PC-9 (cell line): ENCODE measurements at regions not wholly inside any gene's neighbourhood (a gene's known extent, or its start where the extent isn't known, plus 50 kb on each side); places are given as distances from the start of the nearest gene placed in this dataset.

Experiments used
- BruUV-seq: library from RNA; stranded (reverse); fragments of 400-500 nt; replicated peaks from 2 replicates; lab custom pipeline; 2021; lab: Mats Ljungman, UMichigan
- CTCF ChIA-PET: fragments of 300-600 bp; sonication (Branson Sonifier 250); formaldehyde crosslinking; loops from one replicate; lab custom pipeline; 2022; ENCODE audit warnings: antibody characterized with exemption; lab: Charles Lee
- POLR2A ChIA-PET: fragments of 300-600 bp; sonication (Branson Sonifier 250); formaldehyde crosslinking; loops from one replicate; lab custom pipeline; 2022; ENCODE audit warnings: antibody characterized with exemption; ENCODE audit not compliant: unreplicated experiment; lab: Charles Lee
- DNase-seq, 2 experiments: peaks; one replicate each; pipeline versions ENCODE4 v3.0.0 to v3.0.0-alpha.2; 2015 to 2022; ENCODE audit warnings: mixed read lengths in 1 of 2
- H2AFZ ChIP-seq: fragments of 200-600 bp; sonication (generic); 2 replicates; pipeline ENCODE4 v1.8.1; 2017; ENCODE audit warnings: antibody characterized with exemption
- H3F3A ChIP-seq: fragments of 200-600 bp; sonication (generic); 2 replicates; pipeline ENCODE4 v1.8.1; 2017; ENCODE audit warnings: antibody characterized with exemption, mild to moderate bottlenecking, low read depth; ENCODE audit not compliant: insufficient read depth
- H3K27ac ChIP-seq: fragments of 200-600 bp; sonication (generic); 2 replicates; pipeline ENCODE4 v1.6.1; 2016; ENCODE audit warnings: mixed run types
- H3K27me3 ChIP-seq: fragments of 200-600 bp; sonication (generic); 2 replicates; pipeline ENCODE4 v1.6.1; 2016; ENCODE audit warnings: low read depth, mixed run types; ENCODE audit not compliant: insufficient read depth
- H3K36me3 ChIP-seq: fragments of 200-600 bp; sonication (generic); 2 replicates; pipeline ENCODE4 v1.6.1; 2016; ENCODE audit warnings: low read depth, mixed run types
- H3K4me1 ChIP-seq: fragments of 200-600 bp; sonication (generic); replicated peaks from 2 replicates; pipeline ENCODE4 v1.6.1; 2016; ENCODE audit warnings: mixed run types; ENCODE audit not compliant: insufficient read depth
- H3K4me2 ChIP-seq: fragments of 200-600 bp; sonication (generic); 2 replicates; pipeline ENCODE4 v1.6.1; 2017; ENCODE audit warnings: mixed run types
- H3K4me3 ChIP-seq: fragments of 200-600 bp; sonication (generic); 2 replicates; pipeline ENCODE4 v1.6.1; 2016; ENCODE audit warnings: mixed run types
- H3K79me2 ChIP-seq: fragments of 200-600 bp; sonication (generic); 2 replicates; pipeline ENCODE4 v1.6.1; 2017; ENCODE audit warnings: low read depth, mixed run types
- H3K9me2 ChIP-seq: fragments of 200-600 bp; sonication (generic); 2 replicates; pipeline ENCODE4 v1.8.1; 2017; ENCODE audit warnings: mild to moderate bottlenecking; ENCODE audit not compliant: insufficient read depth
- H3K9me3 ChIP-seq: fragments of 200-600 bp; sonication (generic); 2 replicates; pipeline ENCODE4 v1.8.1; 2016; ENCODE audit warnings: low read depth; ENCODE audit not compliant: insufficient read depth
- H4K20me1 ChIP-seq: fragments of 200-600 bp; sonication (generic); 2 replicates; pipeline ENCODE4 v1.8.1; 2017; ENCODE audit not compliant: insufficient read depth
- CTCF ChIP-seq: fragments of 200-600 bp; sonication (generic); conservative IDR thresholded peaks from 2 replicates; pipeline ENCODE4 v1.6.1; 2017; ENCODE audit warnings: mixed run types, antibody characterized with exemption, mild to moderate bottlenecking, moderate library complexity
- EZH2 ChIP-seq: fragments of 200-600 bp; sonication (generic); IDR thresholded peaks from 2 replicates; pipeline ENCODE4 v1.8.0; 2017; ENCODE audit warnings: antibody characterized with exemption, low read depth
- intact Hi-C: fragments of 100-400 bp; cut with micrococcal nuclease; formaldehyde crosslinking; loops from one replicate; pipeline ENCODE4 v1.10.0; 2022; ENCODE audit not compliant: unreplicated experiment

- no peak overlapping the region for H2AFZ ChIP-seq
- BruUV-seq, result no TSS peak
- peaks cover 77% of the 10 kb centered on the region for H3K4me1 ChIP-seq
These were observed 235.2 kb downstream of the LY86 start for GRCh38 chr6:6823568-6824224.

GRCh38 chr6:6824381-6824780, 235.9 kb downstream of the LY86 start:
- H3F3A ChIP-seq, result peaks cover 30% of the 10 kb centered on the region
- intact Hi-C loops, result loop anchor here (5.0 kb wide), 4 partner anchors 112 to 323 kb away; no protein-coding TSS in a partner anchor
- ChIA-PET CTCF (interaction anchor here (0.5 kb wide), 1 partner anchor 454 kb away, joined by 6 read pairs; no protein-coding TSS in a partner anchor), POLR2A (interaction anchor here (0.6 kb wide), 2 partner anchors 330 to 410 kb away, joined by 3 to 4 read pairs; no protein-coding TSS in a partner anchor)
- H3K9me2 ChIP-seq, result no peaks in the 10 kb centered on the region
- H3K27ac ChIP-seq, result peak overlapping the region; percentile 77
- no peaks in the 10 kb centered on the region for H4K20me1 ChIP-seq
- H2AFZ ChIP-seq, result no peak overlapping the region
- peaks cover 73% of the 10 kb centered on the region for H3K4me1 ChIP-seq
- DNase-seq, result no peak
- H3K36me3 ChIP-seq, result no peaks in the 10 kb centered on the region
- no peaks in the 10 kb centered on the region for H3K27me3 ChIP-seq
- no peak overlapping the region for H3K4me3 ChIP-seq
- BruUV-seq, result no TSS peak
- H3K9me3 ChIP-seq, result no peaks in the 10 kb centered on the region
- peak overlapping the region; percentile 52 for H3K4me2 ChIP-seq
- TF ChIP-seq CTCF (no peak), EZH2 (no peak)
- no peaks in the 10 kb centered on the region for H3K79me2 ChIP-seq

More at GRCh38 chr6:6823568-6824224, 235.2 kb downstream of the LY86 start:
- ChIA-PET POLR2A (interaction anchor here (0.9 kb wide), 1 partner anchor 329 kb away, joined by 7 read pairs; no protein-coding TSS in a partner anchor), CTCF (interaction anchor here (0.6 kb wide), 2 partner anchors 99 to 264 kb away, joined by 5 to 9 read pairs; no protein-coding TSS in a partner anchor)
- no peak overlapping the region for H3K4me3 ChIP-seq
- H3K9me2 ChIP-seq, result no peaks in the 10 kb centered on the region
- DNase-seq, result peak; percentile 49 to 70
- H3K4me2 ChIP-seq, result peak overlapping the region; percentile 52
- no peaks in the 10 kb centered on the region for H3K27me3 ChIP-seq
- H3K79me2 ChIP-seq, result no peaks in the 10 kb centered on the region
- peaks cover 30% of the 10 kb centered on the region for H3F3A ChIP-seq
- no peaks in the 10 kb centered on the region for H3K36me3 ChIP-seq
- no peaks in the 10 kb centered on the region for H4K20me1 ChIP-seq
- H3K9me3 ChIP-seq, result no peaks in the 10 kb centered on the region
- peak overlapping the region; percentile 77 for H3K27ac ChIP-seq
- no peak for TF ChIP-seq CTCF
- TF ChIP-seq EZH2, result no peak
- intact Hi-C loops, result loop anchor here (5.0 kb wide), 4 partner anchors 111 to 324 kb away; no protein-coding TSS in a partner anchor

- TSS peak; percentile 59 for BruUV-seq
- CTCF ChIA-PET, result interaction anchor here (0.5 to 1.6 kb wide), 2 partner anchors 14 to 453 kb away, joined by 5 to 6 read pairs; no protein-coding TSS in a partner anchor
- peaks cover 64% of the 10 kb centered on the region for H3K4me1 ChIP-seq
- no peak for TF ChIP-seq CTCF
- no peak for TF ChIP-seq EZH2
- H3K4me3 ChIP-seq, result no peak overlapping the region
- no peaks in the 10 kb centered on the region for H4K20me1 ChIP-seq
- POLR2A ChIA-PET, result interaction anchor here (0.5 to 0.7 kb wide), 4 partner anchors 173 to 721 kb away, joined by 3 to 6 read pairs (median 4); no protein-coding TSS in a partner anchor
- H3F3A ChIP-seq, result peaks cover 23% of the 10 kb centered on the region
- H3K4me2 ChIP-seq, result peak overlapping the region; percentile 52
- H3K27ac ChIP-seq, result peak overlapping the region; percentile 77
- no peaks in the 10 kb centered on the region for H3K36me3 ChIP-seq
- intact Hi-C loops, result no loop called here
- DNase-seq, result peak; percentile 87 to 88
- H3K27me3 ChIP-seq, result no peaks in the 10 kb centered on the region
- H3K79me2 ChIP-seq, result no peaks in the 10 kb centered on the region
- no peak overlapping the region for H2AFZ ChIP-seq
- no peaks in the 10 kb centered on the region for H3K9me2 ChIP-seq
- H3K9me3 ChIP-seq, result no peaks in the 10 kb centered on the region
These were observed 236.8 kb downstream of the LY86 start for GRCh38 chr6:6825193-6825784.
